K562 (cell line): ENCODE measurements at regions not wholly inside any gene's neighbourhood (a gene's known extent, or its start where the extent isn't known, plus 50 kb on each side); places are given as distances from the start of the nearest gene placed in this dataset.
A peak's percentile ranks its signal among the peaks of the same experiment; 100 is the strongest.

Source experiments
- BRF1 ChIP-seq: IDR thresholded peaks from 3 replicates; pipeline ENCODE4 v1.6.1; 2011; ENCODE audit warnings: borderline replicate concordance, mild to moderate bottlenecking; ENCODE audit not compliant: insufficient read length; ENCODE audit errors: extremely low read depth
- CBFB ChIP-seq: sonication (generic); formaldehyde crosslinking; IDR thresholded peaks from 2 replicates; pipeline ENCODE4 v1.4.0; 2020; ENCODE audit warnings: mild to moderate bottlenecking, missing genetic modification reagents
- FOXP1 ChIP-seq: sonication (generic); formaldehyde crosslinking; IDR thresholded peaks from 2 replicates; pipeline ENCODE4 v1.8.0; 2022; ENCODE audit warnings: mild to moderate bottlenecking, missing genetic modification reagents
- GABPA ChIP-seq: fragments of 200-800 bp; sonication (Bioruptor generic); conservative IDR thresholded peaks from 2 replicates; pipeline ENCODE4 v1.6.1; 2016; ENCODE audit warnings: low read depth, missing genetic modification characterization, missing compliant biosample characterization
- JUN ChIP-seq, 2 experiments: sonication (generic) in 1 of 2; formaldehyde crosslinking in 1 of 2; IDR thresholded peaks; 2 replicates each; pipeline versions ENCODE4 v1.6.1 to v1.8.0; 2012 to 2022; ENCODE audit warnings: borderline replicate concordance in 2 of 2, mild to moderate bottlenecking in 2 of 2, improper control_type of control experiment in 1 of 2, low read depth in 1 of 2, low read length in 1 of 2, missing genetic modification reagents in 1 of 2
- MCM7 ChIP-seq, 2 experiments: fragments of 450-650 bp; IDR thresholded peaks; 2 replicates each; pipeline ENCODE4 v1.6.1; 2016 to 2018
- MIER1 ChIP-seq: fragments of 450-650 bp; IDR thresholded peaks from 2 replicates; pipeline ENCODE4 v1.6.1; 2016; ENCODE audit warnings: antibody characterized with exemption, mild to moderate bottlenecking, low read depth
- NBN ChIP-seq: fragments of 450-650 bp; IDR thresholded peaks from 2 replicates; pipeline ENCODE4 v1.6.1; 2016; ENCODE audit warnings: low read depth, mild to moderate bottlenecking
- PTRF ChIP-seq: fragments of 450-650 bp; IDR thresholded peaks from 2 replicates; pipeline ENCODE4 v1.6.1; 2016; ENCODE audit warnings: mild to moderate bottlenecking, missing genetic modification characterization, missing compliant biosample characterization
- RCOR1 ChIP-seq, 2 experiments: IDR thresholded peaks; 2 replicates each; pipeline ENCODE4 v1.6.1; 2012; ENCODE audit warnings: low read depth in 2 of 2, low read length in 2 of 2, borderline replicate concordance in 1 of 2, improper control_type of control experiment in 1 of 2
- REST ChIP-seq, 2 experiments: fragments of 450-650 bp; formaldehyde crosslinking in 1 of 2; IDR thresholded peaks; 2 replicates each; pipeline versions ENCODE4 v1.4.0 to v1.6.1; 2014 to 2020; ENCODE audit warnings: mild to moderate bottlenecking in 2 of 2, borderline replicate concordance in 1 of 2, low read depth in 1 of 2
- RHOXF2B ChIP-seq: fragments of 250-450 bp; sonication (Bioruptor Pico); conservative IDR thresholded peaks from 2 replicates; pipeline ENCODE4 v1.5.1; 2021
- SMAD3 ChIP-seq: fragments of 450-650 bp; formaldehyde crosslinking; conservative IDR thresholded peaks from 2 replicates; pipeline ENCODE4 v1.4.0; 2020; ENCODE audit warnings: mild to moderate bottlenecking
- TEAD2 ChIP-seq: fragments of 450-650 bp; IDR thresholded peaks from 2 replicates; pipeline ENCODE4 v1.6.1; 2016; ENCODE audit warnings: missing genetic modification characterization, control low read depth, missing compliant biosample characterization
- YBX1 ChIP-seq: fragments of 450-650 bp; IDR thresholded peaks from 2 replicates; pipeline ENCODE4 v1.7.1; 2016; ENCODE audit warnings: mild to moderate bottlenecking
- ZBTB34 ChIP-seq: fragments of 250-450 bp; sonication (Bioruptor Pico); IDR thresholded peaks from 2 replicates; pipeline ENCODE4 v1.8.0; 2021; ENCODE audit warnings: mild to moderate bottlenecking, moderate library complexity
- TF ChIP-seq, protein P1 (sequence below): fragments of 450-650 bp; IDR thresholded peaks from 2 replicates; pipeline ENCODE4 v1.6.1; 2014; ENCODE audit warnings: low read depth, mild to moderate bottlenecking, moderate library complexity, borderline replicate concordance

DNA sequence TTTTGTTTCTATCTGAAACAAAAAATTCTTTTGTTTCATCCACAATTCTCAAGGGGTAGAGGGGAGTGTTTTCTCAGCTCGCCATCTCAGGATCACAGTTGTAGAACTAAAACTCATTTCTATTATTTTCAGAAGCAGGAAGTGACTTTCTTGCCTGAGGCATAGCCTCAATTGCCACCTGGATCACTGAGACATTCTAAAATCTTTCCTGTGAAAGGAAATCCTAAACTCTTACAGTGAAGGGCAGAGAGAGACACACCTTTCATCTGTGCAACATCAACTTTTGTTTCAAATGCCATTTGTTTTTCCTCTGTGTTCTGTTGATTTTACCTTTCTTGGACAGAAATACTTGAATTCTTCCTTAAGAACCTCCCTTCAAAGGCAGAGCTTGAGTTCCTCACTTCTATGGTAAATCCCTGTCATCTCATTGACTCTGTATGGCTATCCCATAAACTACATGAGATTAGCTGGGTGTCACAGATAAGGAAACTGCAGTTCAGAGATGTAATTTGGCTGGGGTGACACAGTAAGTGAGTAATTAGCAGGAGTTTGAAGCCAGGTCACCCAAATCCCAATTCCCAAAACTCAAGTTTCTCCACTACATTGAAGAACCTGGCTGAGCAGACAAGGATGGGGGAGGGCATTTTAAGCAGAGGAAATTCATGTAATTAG lies 224.4 kb upstream of the HTR2A start (continued):
- no peak for TF ChIP-seq REST (IDR thresholded peaks at IDR 0.05; ENCODE audit: borderline replicate concordance)
- TF ChIP-seq REST (CRISPR knock-in tag; IDR thresholded peaks at IDR 0.05; ENCODE audit: low read depth), result no peak
- no peak for TF ChIP-seq GABPA (tag)
- TF ChIP-seq SMAD3 (CRISPR knock-in tag), result no peak
- no peak for TF ChIP-seq MIER1
- TF ChIP-seq, protein P1, sequence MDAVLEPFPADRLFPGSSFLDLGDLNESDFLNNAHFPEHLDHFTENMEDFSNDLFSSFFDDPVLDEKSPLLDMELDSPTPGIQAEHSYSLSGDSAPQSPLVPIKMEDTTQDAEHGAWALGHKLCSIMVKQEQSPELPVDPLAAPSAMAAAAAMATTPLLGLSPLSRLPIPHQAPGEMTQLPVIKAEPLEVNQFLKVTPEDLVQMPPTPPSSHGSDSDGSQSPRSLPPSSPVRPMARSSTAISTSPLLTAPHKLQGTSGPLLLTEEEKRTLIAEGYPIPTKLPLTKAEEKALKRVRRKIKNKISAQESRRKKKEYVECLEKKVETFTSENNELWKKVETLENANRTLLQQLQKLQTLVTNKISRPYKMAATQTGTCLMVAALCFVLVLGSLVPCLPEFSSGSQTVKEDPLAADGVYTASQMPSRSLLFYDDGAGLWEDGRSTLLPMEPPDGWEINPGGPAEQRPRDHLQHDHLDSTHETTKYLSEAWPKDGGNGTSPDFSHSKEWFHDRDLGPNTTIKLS, result no peak
- no peak for TF ChIP-seq TEAD2 (tag)
- TF ChIP-seq ZBTB34 (CRISPR knock-in tag), result no peak
- TF ChIP-seq BRF1, result no peak
- no peak for TF ChIP-seq PTRF (tag)
- peak; percentile 84 to 97 for TF ChIP-seq RCOR1 (IDR thresholded peaks at IDR 0.05; ENCODE audit: borderline replicate concordance in 1 of 2, low read depth in 2 of 2, low read length in 2 of 2)
- TF ChIP-seq YBX1, result no peak
- no peak for TF ChIP-seq RHOXF2B (CRISPR knock-in tag)
- no peak for TF ChIP-seq FOXP1 (CRISPR knock-in tag)
- TF ChIP-seq MCM7 (IDR thresholded peaks at IDR 0.05), result no peak
- TF ChIP-seq NBN, result no peak
- no peak for TF ChIP-seq CBFB (CRISPR knock-in tag)
- 0 out of 2 replicates have a peak, but pooled peaks have one; percentile 35 for TF ChIP-seq JUN (IDR thresholded peaks at IDR 0.05; ENCODE audit: borderline replicate concordance, low read depth, low read length)
- no peak for TF ChIP-seq JUN (CRISPR knock-in tag; IDR thresholded peaks at IDR 0.05; ENCODE audit: borderline replicate concordance)
